Right lobe of liver (tissue), 6 donors: ENCODE measurements at regions not wholly inside any gene's neighbourhood (a gene's known extent, or its start where the extent isn't known, plus 50 kb on each side); places are given as distances from the start of the nearest gene placed in this dataset.

ENCODE experiments used
- ATAC-seq, 4 donors: fragments of 200-7000 bp; cut with Tn5 transposase; one replicate each; pipeline ENCODE4 v1.9.1; 2020; ENCODE audit warnings: mild to moderate bottlenecking in 4 of 4, moderate library complexity in 4 of 4
- DNase-seq, 3 donors: peaks; one replicate each; pipeline ENCODE4 v3.0.0-alpha.2; 2020
- H3K27ac ChIP-seq, 3 donors: fragments of 200-600 bp; one replicate each; pipeline ENCODE4 v1.8.0; 2022
- H3K27me3 ChIP-seq, 2 donors: fragments of 200-600 bp; one replicate each; pipeline ENCODE4 v1.8.0; 2022
- H3K36me3 ChIP-seq, 4 donors: fragments of 200-600 bp; sonication (generic) in 1 of 4; one replicate each; pipeline versions ENCODE4 v1.5.1 to v1.8.0; 2017 to 2022; ENCODE audit warnings: control low read depth in 1 of 4
- H3K4me1 ChIP-seq, 4 donors: fragments of 200-600 bp; sonication (generic) in 1 of 4; one replicate each; pipeline versions ENCODE4 v1.5.1 to v1.8.0; 2017 to 2022; ENCODE audit warnings: control low read depth in 1 of 4
- H3K4me3 ChIP-seq, 3 donors: fragments of 200-600 bp; one replicate each; pipeline ENCODE4 v1.8.0; 2022
- H3K9me3 ChIP-seq, 4 donors: fragments of 200-600 bp; sonication (generic) in 1 of 4; one replicate each; pipeline versions ENCODE4 v1.5.1 to v1.8.0; 2017 to 2022; ENCODE audit warnings: control low read depth in 1 of 4
- CTCF ChIP-seq, 4 donors: fragments of 200-600 bp in 3 of 4; fragments of 450-650 bp in 1 of 4; IDR thresholded peaks; one replicate each; pipeline versions ENCODE4 v1.5.1 to v1.8.0; 2016 to 2022; ENCODE audit warnings: antibody characterized with exemption in 4 of 4, mild to moderate bottlenecking in 2 of 4
- POLR2A ChIP-seq: fragments of 450-650 bp; IDR thresholded peaks from one replicate; pipeline ENCODE4 v1.6.1; 2017; ENCODE audit warnings: antibody characterized with exemption, mild to moderate bottlenecking
- WGBS: methylation state at CpG from one replicate; pipeline ENCODE4 v1.1.6; 2018; ENCODE audit warnings: low coverage, low lambda C conversion rate; ENCODE audit not compliant: insufficient coverage; ENCODE audit errors: missing lambda C conversion rate; 5-methylcytosine and 5-hydroxymethylcytosine counted together
- intact Hi-C, 2 donors: fragments of 100-400 bp; cut with DNase I; formaldehyde crosslinking; loops; one replicate each; pipeline versions ENCODE4 v1.11.2 to v1.14.1; 2022
- donor health status: DM: no; HTN: yes; CAD: no.
- donor health status: DM: no; HTN: no; CAD: no.
- donor health status: DM: no; HTN: no; CAD: no.
- donor health status: DM: no; HTN: yes; CAD: no.
- donor health status: DM: no; HTN: yes; CAD: no.

- Histone ChIP-seq H3K9me3 (no peaks in the 10 kb centered on the region), H3K27ac (no peak overlapping the region), H3K36me3 (no peaks in the 10 kb centered on the region), H3K4me1 (no peaks in the 10 kb centered on the region), H3K27me3 (no peaks in the 10 kb centered on the region), H3K4me3 (no peak overlapping the region)
- no peak for DNase-seq
- no peak for ATAC-seq
- intact Hi-C loops, result no loop called here
- 58% methylated on average over 3 of the region's 3 CpGs for WGBS
- no peak for TF ChIP-seq CTCF (IDR thresholded peaks at IDR 0.05)
- no peak for TF ChIP-seq POLR2A
Measured at GRCh38 chr1:209382231-209383100, 201.0 kb upstream of the CAMK1G start.

GRCh38 chr1:209383422-209383821, 200.1 kb upstream of the CAMK1G start:
- Histone ChIP-seq H3K27me3 (no peaks in the 10 kb centered on the region), H3K4me1 (no peaks in the 10 kb centered on the region), H3K9me3 (no peaks in the 10 kb centered on the region), H3K4me3 (no peak overlapping the region), H3K36me3 (no peaks in the 10 kb centered on the region), H3K27ac (no peak overlapping the region)
- intact Hi-C loops, result no loop called here
- TF ChIP-seq CTCF (IDR thresholded peaks at IDR 0.05) (no peak), POLR2A (no peak)
- no peak for DNase-seq
- no peak for ATAC-seq
- 78% methylated on average over 4 of the region's 4 CpGs for whole genome bisulfite sequencing

- TF ChIP-seq CTCF (IDR thresholded peaks at IDR 0.05) (no peak), POLR2A (no peak)
- Histone ChIP-seq H3K4me3 (no peak overlapping the region), H3K9me3 (no peaks in the 10 kb centered on the region), H3K4me1 (no peaks in the 10 kb centered on the region), H3K27ac (no peak overlapping the region), H3K36me3 (no peaks in the 10 kb centered on the region), H3K27me3 (no peaks in the 10 kb centered on the region)
- intact Hi-C loops, result no loop called here
- no peak for DNase-seq
- WGBS, result 52% methylated on average over 5 of the region's 5 CpGs
- ATAC-seq, result no peak
Measured at GRCh38 chr1:209383907-209384709, 199.4 kb upstream of the CAMK1G start.

- Histone ChIP-seq H3K27ac (no peak overlapping the region), H3K9me3 (no peaks in the 10 kb centered on the region), H3K27me3 (no peaks in the 10 kb centered on the region), H3K4me1 (no peaks in the 10 kb centered on the region), H3K36me3 (no peaks in the 10 kb centered on the region), H3K4me3 (no peak overlapping the region)
- ATAC-seq (no peak), DNase-seq (no peak)
- WGBS, result 72% methylated on average over 2 of the region's 2 CpGs
- intact Hi-C loops, result no loop called here
- no peak for TF ChIP-seq POLR2A
- TF ChIP-seq CTCF (IDR thresholded peaks at IDR 0.05), result no peak
Measured at GRCh38 chr1:209384710-209385550, 198.6 kb upstream of the CAMK1G start.
